SU-DHL-6 (cell line): ENCODE measurements at regions not wholly inside any gene's neighbourhood (a gene's known extent, or its start where the extent isn't known, plus 50 kb on each side); places are given as distances from the start of the nearest gene placed in this dataset.

Source experiments
- H2AFZ ChIP-seq: fragments of 200-600 bp; sonication (generic); 2 replicates; pipeline ENCODE4 v1.6.1; 2014; ENCODE audit warnings: low read depth, mild to moderate bottlenecking, moderate library complexity, mixed read lengths, antibody characterized with exemption, low read length; ENCODE audit not compliant: severe bottlenecking
- H3F3A ChIP-seq: fragments of 200-600 bp; shearing (Covaris generic); 2 replicates; pipeline ENCODE4 v1.6.0; 2016; ENCODE audit warnings: antibody characterized with exemption, mild to moderate bottlenecking; ENCODE audit not compliant: insufficient read depth
- H3K27ac ChIP-seq: fragments of 200-600 bp; sonication (generic); 2 replicates; pipeline ENCODE4 v1.5.1; 2016; ENCODE audit warnings: low read depth, mild to moderate bottlenecking, low read length, moderate library complexity, mixed read lengths
- H3K27me3 ChIP-seq: fragments of 200-600 bp; sonication (generic), shearing (Covaris generic); 2 replicates; pipeline ENCODE4 v1.6.0; 2014; ENCODE audit warnings: mild to moderate bottlenecking, low read length
- H3K36me3 ChIP-seq: fragments of 200-600 bp; sonication (generic); 2 replicates; pipeline ENCODE4 v1.6.1; 2014; ENCODE audit warnings: mild to moderate bottlenecking, low read length, mixed read lengths
- H3K4me2 ChIP-seq: fragments of 300-600, 200-600 bp; shearing (Covaris generic), sonication (generic); 2 replicates; pipeline ENCODE4 v1.6.0; 2014; ENCODE audit warnings: low read length, low read depth, mild to moderate bottlenecking; ENCODE audit not compliant: poor library complexity, severe bottlenecking
- H3K4me3 ChIP-seq: fragments of 200-600 bp; sonication (generic); 2 replicates; pipeline ENCODE4 v1.5.1; 2014; ENCODE audit warnings: antibody characterized with exemption, low read length, mild to moderate bottlenecking, mixed read lengths; ENCODE audit not compliant: insufficient read depth, poor library complexity, severe bottlenecking
- H3K79me2 ChIP-seq: fragments of 200-600 bp; sonication (generic); 2 replicates; pipeline ENCODE4 v1.6.1; 2014; ENCODE audit warnings: mild to moderate bottlenecking, low read length, moderate library complexity; ENCODE audit not compliant: insufficient read depth
- H3K9ac ChIP-seq: fragments of 200-600 bp; sonication (generic); 2 replicates; pipeline ENCODE4 v1.7.0; 2014; ENCODE audit warnings: mild to moderate bottlenecking, low read length
- H3K9me2 ChIP-seq: fragments of 200-600 bp; sonication (generic); replicated peaks from 2 replicates; pipeline ENCODE4 v1.6.1; 2014; ENCODE audit warnings: low read length; ENCODE audit not compliant: insufficient read depth
- H3K9me3 ChIP-seq: fragments of 200-600 bp; sonication (generic); 2 replicates; pipeline ENCODE4 v1.6.1; 2014; ENCODE audit warnings: low read length, mixed read lengths; ENCODE audit not compliant: insufficient read depth
- H4K20me1 ChIP-seq: fragments of 200-600 bp; sonication (generic); 2 replicates; pipeline ENCODE4 v1.6.1; 2014; ENCODE audit warnings: low read depth, mild to moderate bottlenecking, antibody characterized with exemption, low read length, moderate library complexity, mixed read lengths
- CTCF ChIP-seq: fragments of 200-600 bp; sonication (generic); IDR thresholded peaks from one replicate; pipeline ENCODE4 v1.5.1; 2017; ENCODE audit warnings: antibody characterized with exemption, mild to moderate bottlenecking, low read length, moderate library complexity; ENCODE audit not compliant: insufficient read depth, poor library complexity, severe bottlenecking
- EZH2phosphoT487 ChIP-seq: fragments of 200-600 bp; sonication (generic), shearing (Covaris generic); conservative IDR thresholded peaks from 2 replicates; pipeline ENCODE4 v1.6.1; 2018; ENCODE audit warnings: mild to moderate bottlenecking, antibody characterized with exemption, low read length, moderate library complexity, mixed read lengths

GRCh38 chr18:34591920-34592444 lies 118.1 kb upstream of the DTNA start:
- Histone ChIP-seq H3K27ac (no peak overlapping the region), H3K36me3 (no peaks in the 10 kb centered on the region), H3K4me2 (no peak overlapping the region), H3K9me3 (no peaks in the 10 kb centered on the region), H3F3A (no peaks in the 10 kb centered on the region), H3K79me2 (no peaks in the 10 kb centered on the region), H3K9me2 (no peaks in the 10 kb centered on the region), H3K9ac (no peak overlapping the region), H4K20me1 (no peaks in the 10 kb centered on the region), H3K27me3 (no peaks in the 10 kb centered on the region; the same call in 1 of the 2 replicates), H2AFZ (no peak overlapping the region), H3K4me3 (no peak overlapping the region)
- TF ChIP-seq EZH2phosphoT487 (no peak), CTCF (no peak)

- H3F3A ChIP-seq: no peaks in the 10 kb centered on the region
- H3K36me3 ChIP-seq: no peaks in the 10 kb centered on the region
- no peak overlapping the region for H3K9ac ChIP-seq
- no peak overlapping the region for H3K27ac ChIP-seq
- H3K9me3 ChIP-seq: no peaks in the 10 kb centered on the region
- H3K9me2 ChIP-seq: no peaks in the 10 kb centered on the region
- TF ChIP-seq EZH2phosphoT487 (no peak), CTCF (no peak)
- H3K4me2 ChIP-seq: no peak overlapping the region
- no peaks in the 10 kb centered on the region for H4K20me1 ChIP-seq
- no peaks in the 10 kb centered on the region; the same call in 1 of the 2 replicates for H3K27me3 ChIP-seq
- H2AFZ ChIP-seq: no peak overlapping the region
- H3K79me2 ChIP-seq: no peaks in the 10 kb centered on the region
- H3K4me3 ChIP-seq: no peak overlapping the region
Observed at GRCh38 chr18:34592481-34592880, 117.6 kb upstream of the DTNA start.

DNA sequence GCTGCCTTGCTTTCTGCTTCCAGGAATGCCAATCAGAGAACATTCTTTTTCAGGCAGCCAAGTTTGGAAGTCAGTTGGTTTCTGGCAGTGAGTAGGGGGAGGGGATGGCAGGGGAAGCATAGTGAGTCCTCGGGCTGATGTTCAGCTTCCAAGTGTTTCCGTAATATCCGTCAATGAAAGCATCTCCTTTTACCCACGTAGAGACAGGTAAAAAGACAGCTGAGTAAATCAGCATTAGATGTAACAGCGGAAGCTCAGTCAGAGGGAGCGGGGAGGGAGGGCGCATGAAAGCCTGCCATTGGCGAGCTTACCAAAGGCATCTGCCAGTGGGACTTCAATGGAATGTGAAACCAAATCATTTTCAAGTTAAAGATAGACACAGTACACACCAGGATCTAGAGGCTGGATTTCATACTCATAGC lies 117.1 kb upstream of the DTNA start:
- TF ChIP-seq CTCF (no peak), EZH2phosphoT487 (no peak)
- H3K9ac ChIP-seq: no peak overlapping the region
- H3K9me3 ChIP-seq: no peaks in the 10 kb centered on the region
- no peak overlapping the region for H3K4me3 ChIP-seq
- no peaks in the 10 kb centered on the region; the same call in 1 of the 2 replicates for H3K27me3 ChIP-seq
- no peaks in the 10 kb centered on the region for H3K79me2 ChIP-seq
- H2AFZ ChIP-seq: no peak overlapping the region
- no peak overlapping the region for H3K4me2 ChIP-seq
- H3K36me3 ChIP-seq: no peaks in the 10 kb centered on the region
- H3K9me2 ChIP-seq: no peaks in the 10 kb centered on the region
- H3K27ac ChIP-seq: no peak overlapping the region
- H3F3A ChIP-seq: no peaks in the 10 kb centered on the region
- no peaks in the 10 kb centered on the region for H4K20me1 ChIP-seq
